ENCODE measurements at regions not wholly inside any gene's neighbourhood (a gene's known extent, or its start where the extent isn't known, plus 50 kb on each side); places are given as distances from the start of the nearest gene placed in this dataset.

GRCh38 chr9:71589612-71590011 lies 178.7 kb downstream of the CEMIP2 start:
- DNase-seq (ENCODE audit: low read depth) = no peak

DNA sequence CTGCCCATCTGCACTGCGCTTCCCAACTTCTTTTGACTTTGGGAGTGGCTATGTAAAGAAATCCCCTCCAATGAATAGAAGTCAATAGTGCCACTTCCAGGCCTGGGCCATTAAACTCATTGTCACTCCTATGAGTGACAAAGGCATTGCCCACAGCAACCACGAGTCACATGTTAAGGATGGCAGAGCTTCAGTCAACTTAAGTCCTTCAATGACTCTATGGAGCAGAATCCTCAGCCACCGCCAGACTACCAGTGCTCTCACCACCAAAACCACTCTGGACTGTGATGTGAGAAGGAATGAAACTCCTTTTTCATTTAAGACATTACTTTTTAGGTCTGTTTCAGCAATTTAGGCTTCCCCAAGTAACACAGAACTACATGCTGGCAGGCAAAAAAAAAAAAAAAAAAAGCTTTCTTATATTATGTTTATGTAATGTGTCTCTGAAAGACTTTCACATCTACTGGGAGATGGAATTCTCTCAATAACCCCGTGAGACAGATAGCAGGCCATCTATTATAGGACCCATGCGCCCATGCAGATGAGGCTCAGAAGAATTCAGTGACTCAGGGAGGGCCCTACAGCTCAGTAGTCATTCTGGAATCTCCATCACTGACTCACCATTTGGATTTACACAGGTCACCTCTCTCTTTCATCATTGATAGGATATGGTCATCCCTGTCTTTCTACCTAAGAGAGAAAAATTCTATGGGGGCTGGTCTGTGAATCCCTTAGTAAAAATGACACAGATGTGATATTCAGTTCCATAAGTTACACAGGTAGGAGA lies 180.5 kb downstream of the CEMIP2 start:
- DNase-seq (ENCODE audit: low read depth) = no peak

DNA sequence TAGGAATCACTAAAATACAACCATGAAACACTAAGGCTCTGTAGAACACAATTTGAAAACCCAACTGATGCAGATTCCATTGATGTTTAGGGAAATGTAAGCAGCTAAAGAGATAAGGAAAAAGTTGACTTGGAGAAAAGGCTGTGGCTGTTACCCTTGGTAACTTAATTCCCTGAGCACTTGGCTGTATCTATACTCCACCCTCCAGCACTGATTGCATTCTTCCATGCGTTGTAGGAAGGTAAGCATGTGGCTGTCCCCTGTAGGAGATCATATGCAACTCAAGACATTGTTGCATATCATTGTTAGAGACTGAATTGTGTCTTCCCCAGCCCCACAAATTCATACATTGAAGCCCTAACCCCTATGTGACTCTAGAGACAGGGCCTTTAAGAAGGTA lies 184.5 kb downstream of the CEMIP2 start:
- no peak for DNase-seq (ENCODE audit: low read depth)

DNA sequence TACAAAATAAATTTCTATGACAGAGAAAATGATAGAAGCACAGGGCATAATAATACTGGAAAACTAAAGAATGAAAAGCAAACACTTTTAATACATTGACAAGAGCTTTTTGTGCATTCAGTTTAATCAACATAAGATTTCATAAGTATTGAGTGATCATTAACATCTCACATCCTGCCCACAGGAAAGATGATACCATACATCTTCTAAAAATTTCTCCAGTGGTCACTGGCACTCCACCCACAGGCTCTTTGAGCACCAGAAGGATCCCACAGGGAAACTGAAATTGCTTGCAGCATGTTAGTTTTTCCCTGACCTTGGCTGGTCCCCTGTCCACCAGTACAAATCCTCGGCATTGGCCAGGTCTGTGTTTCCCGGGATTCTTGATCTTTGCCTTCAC lies 186.0 kb downstream of the CEMIP2 start:
- no peak for DNase-seq (ENCODE audit: low read depth)

GRCh38 chr9:71581101-71581500 lies 187.2 kb downstream of the CEMIP2 start:
- DNase-seq (ENCODE audit: low read depth) = no peak

GRCh38 chr9:71571186-71571585 lies 197.1 kb downstream of the CEMIP2 start:
- no peak for DNase-seq (ENCODE audit: low read depth)

GRCh38 chr9:71567890-71568289 lies 200.4 kb downstream of the CEMIP2 start:
- DNase-seq (ENCODE audit: low read depth) = no peak

DNA sequence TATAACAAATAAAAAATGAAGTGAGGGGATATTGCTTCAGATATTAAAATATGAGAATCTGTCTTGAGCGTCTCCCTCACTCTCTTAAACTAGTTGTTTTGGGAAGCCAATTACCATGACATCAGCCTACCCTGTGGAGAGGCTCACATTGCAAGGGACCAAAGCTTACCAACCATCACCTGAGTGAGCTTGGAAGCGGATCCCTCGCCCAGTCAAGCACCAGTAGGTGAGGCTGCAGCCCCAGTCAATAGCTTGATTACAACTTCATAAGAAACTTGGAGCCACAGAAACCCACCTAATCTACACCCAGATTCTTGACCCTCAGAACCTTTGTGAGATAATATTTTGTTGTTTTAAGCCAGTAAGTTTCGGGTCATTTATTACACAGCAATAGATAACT lies 206.2 kb downstream of the CEMIP2 start:
- no peak for DNase-seq (ENCODE audit: low read depth)

DNA sequence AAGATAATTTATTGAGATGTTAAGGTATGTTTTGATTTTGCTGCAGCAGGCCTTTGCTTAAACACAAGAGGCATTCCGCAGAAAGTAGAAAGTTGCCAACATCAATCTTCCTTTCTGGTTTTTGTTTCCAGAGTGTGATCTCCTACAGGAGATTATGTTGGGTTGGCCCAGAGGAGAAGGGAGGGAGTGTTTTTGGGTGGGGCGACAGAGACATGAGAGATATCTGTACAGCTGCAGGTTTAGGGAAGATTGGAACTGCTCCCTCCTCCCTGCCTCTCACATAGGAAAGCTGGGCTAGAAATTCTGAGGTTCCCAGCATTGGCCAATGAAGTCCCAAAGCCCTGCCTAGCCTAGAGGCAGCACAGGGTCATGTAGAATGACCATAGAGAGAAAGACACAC lies 211.0 kb downstream of the CEMIP2 start:
- no peak for DNase-seq (ENCODE audit: low read depth)

DNA sequence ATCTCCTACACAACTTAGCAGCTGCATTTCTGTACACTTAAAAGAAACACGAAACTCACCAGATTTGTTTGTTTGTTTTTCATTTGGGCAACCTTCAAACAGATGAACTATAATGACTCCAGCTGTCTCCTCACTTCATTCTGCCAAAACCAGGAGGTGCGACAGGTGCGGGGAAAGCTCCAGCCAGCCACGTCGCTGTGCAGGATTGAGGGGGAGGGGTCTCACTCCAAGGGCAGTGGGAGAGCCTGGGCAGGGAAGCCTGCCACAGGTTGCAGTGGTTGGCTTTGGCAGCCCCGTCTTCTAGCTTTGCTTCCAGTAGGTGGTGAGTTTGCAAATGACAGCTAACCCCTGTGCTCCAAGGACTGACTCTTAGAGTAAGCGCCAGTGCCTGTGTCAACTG lies 215.8 kb downstream of the CEMIP2 start:
- DNase-seq (ENCODE audit: low read depth) = no peak

- DNase-seq (ENCODE audit: low read depth) = no peak
These were observed 219.3 kb downstream of the CEMIP2 start for GRCh38 chr9:71549023-71549422.

DNA sequence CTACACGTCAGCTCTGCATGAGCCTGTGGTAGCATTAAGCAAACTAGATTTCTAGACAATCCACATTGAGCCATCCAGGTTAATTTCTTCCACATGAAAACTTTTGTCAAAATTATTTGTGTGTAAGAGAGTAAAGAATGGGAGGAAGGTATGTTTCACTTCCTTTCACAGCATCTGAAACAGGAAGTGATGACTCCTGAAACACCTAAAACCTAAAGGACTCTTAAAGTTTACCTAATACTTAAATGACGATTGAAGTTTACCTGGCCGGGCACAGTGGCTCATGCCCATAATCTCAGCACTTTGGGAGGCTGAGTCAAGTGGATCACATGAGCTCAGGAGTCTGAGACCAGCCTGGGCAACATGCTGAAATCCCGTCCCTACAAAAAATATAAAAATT lies 223.8 kb downstream of the CEMIP2 start:
- no peak for DNase-seq (ENCODE audit: low read depth)

- DNase-seq (ENCODE audit: low read depth) = no peak
These were observed 226.9 kb downstream of the CEMIP2 start for GRCh38 chr9:71541436-71541835.

DNA sequence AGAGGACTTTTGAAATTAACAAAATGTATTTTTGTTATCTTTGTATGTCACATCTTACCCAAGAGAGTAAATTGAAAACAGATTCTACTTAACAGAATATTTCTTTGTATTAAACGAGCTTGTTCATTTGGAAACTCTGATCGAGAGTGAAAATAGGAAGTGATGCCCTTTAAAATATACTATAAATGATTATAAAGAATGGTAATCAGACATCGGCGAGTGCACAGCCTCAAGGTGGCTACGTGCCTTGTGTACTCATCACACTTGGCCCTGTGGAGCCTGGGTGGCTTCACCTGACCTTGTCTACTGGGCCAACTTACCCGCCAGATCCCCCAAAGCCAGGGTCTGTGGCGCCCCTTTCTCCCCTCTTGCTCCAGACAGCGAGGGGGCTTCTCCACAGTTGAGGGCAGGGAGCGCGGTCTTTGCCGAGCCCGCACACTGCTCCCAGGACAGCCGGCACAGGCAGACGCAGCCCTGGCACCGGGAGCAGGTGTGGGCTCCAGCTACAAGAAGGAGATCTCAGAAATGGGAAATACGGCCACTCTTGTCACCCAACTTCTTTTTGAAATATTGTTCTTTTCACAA lies 243.2 kb downstream of the CEMIP2 start:
- DNase-seq (ENCODE audit: low read depth) = no peak

GRCh38 chr9:71524516-71524915 lies 243.8 kb downstream of the CEMIP2 start:
- DNase-seq (ENCODE audit: low read depth) = no peak

DNA sequence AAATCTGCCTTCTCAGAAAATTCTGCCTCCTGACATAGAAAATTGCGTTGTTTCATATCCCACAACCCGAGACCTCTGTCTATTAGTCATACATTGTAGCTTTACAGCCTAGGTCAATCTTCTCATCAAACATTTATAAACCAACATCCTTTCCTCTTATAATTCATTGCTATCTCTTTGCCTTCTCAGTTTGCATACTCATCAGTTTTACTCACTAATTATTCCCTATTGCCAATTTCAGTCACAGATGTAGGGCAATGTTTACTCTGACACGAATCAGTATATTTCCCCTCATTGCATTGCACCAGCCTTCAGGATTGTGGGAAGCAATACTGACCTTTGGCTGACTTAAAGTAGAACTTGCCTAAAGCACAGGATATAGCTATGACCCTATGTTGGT lies 247.2 kb downstream of the CEMIP2 start:
- no peak for DNase-seq (ENCODE audit: low read depth)

GRCh38 chr9:71519098-71519696 lies 249.1 kb downstream of the CEMIP2 start:
- DNase-seq (ENCODE audit: low read depth) = no peak

- DNase-seq (ENCODE audit: low read depth) = no peak
These were observed 250.1 kb downstream of the CEMIP2 start for GRCh38 chr9:71518045-71518827.

GRCh38 chr9:71515626-71516025 lies 252.7 kb downstream of the CEMIP2 start:
- DNase-seq (ENCODE audit: low read depth) = no peak

DNA sequence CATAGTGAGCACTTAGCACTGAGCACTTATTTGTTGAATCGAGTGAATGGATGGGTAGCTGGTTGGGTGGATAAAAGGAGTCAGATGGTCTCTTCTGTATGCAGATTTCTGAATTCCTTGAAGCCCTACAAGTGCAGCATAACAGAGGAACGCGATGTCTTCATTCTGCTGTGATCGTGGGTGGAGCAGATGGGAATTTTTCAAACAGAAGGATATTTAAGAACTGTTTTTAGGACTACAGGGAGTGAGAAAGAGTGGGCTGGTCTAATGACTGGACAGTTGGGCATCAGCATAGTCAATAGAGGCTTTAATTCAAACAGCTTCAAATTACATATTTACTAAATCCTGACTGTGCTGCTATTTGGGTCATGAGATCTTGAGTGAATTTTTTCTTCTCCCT lies 253.2 kb downstream of the CEMIP2 start:
- no peak for DNase-seq (ENCODE audit: low read depth)

DNA sequence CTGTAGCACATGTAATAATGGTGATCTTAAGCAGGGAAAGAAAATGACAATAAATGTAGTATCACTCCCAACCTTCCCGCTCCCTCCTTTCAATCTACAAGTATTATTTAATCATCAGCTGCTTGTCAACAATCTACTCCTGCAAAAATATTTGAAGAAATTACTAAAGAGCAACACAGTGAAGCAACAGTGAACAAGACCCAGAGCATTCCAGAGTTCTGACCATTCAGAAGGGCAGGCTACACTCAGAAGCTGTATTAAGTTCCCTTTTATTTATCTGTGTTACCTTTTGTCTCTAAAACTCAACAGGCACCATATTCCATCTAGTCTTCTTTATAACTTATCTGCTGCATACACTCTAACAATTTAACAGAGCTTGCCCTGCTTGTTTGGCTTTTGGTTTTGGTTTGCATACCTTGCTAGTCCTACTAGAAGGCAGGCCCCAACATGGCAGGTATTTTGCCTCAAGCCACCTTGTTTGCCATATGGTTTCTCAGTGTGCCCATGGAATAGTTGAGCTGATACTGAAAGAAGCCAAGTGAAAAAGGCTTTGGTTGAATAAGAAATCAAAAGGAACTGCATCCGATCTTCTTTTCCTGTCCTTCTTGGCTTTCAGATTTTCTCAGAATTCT lies 253.9 kb downstream of the CEMIP2 start:
- no peak for DNase-seq (ENCODE audit: low read depth)

- DNase-seq (ENCODE audit: low read depth) = no peak
These were observed 259.3 kb downstream of the CEMIP2 start for GRCh38 chr9:71509054-71509453.
